HG02759 (cell line): ENCODE measurements at regions not wholly inside any gene's neighbourhood (a gene's known extent, or its start where the extent isn't known, plus 50 kb on each side); places are given as distances from the start of the nearest gene placed in this dataset.
"Not testable (repeated sequence)": the region's sequence is repeated elsewhere in the genome, so short reads cannot be mapped to it uniquely, and the experiment has no call there.

Source experiments
- ATAC-seq: cut with Tn5 transposase; IDR thresholded peaks from one replicate; pipeline ENCODE4 v1.9.1; 2021; ENCODE audit warnings: mild to moderate bottlenecking, moderate library complexity; ENCODE audit not compliant: unreplicated experiment

GRCh38 chr18:9009703-9010488 lies 92.6 kb upstream of the NDUFV2 start:
- no peak for ATAC-seq

- ATAC-seq: no peak
Measured at GRCh38 chr18:9011431-9011830, 91.1 kb upstream of the NDUFV2 start.

GRCh38 chr18:9013926-9014373 lies 88.5 kb upstream of the NDUFV2 start:
- ATAC-seq: no peak

GRCh38 chr18:9015689-9016088 lies 86.8 kb upstream of the NDUFV2 start:
- no peak for ATAC-seq

- ATAC-seq: no peak
Measured at GRCh38 chr18:9016633-9017166, 85.8 kb upstream of the NDUFV2 start.

- ATAC-seq: peak; percentile 95
Measured at GRCh38 chr18:9017167-9017904, 85.2 kb upstream of the NDUFV2 start.

GRCh38 chr18:9017905-9018227 lies 84.6 kb upstream of the NDUFV2 start:
- ATAC-seq: no peak

GRCh38 chr18:9019135-9019534 lies 83.4 kb upstream of the NDUFV2 start:
- ATAC-seq: no peak

GRCh38 chr18:9020221-9020620 lies 82.3 kb upstream of the NDUFV2 start:
- no peak for ATAC-seq

- no peak for ATAC-seq
Measured at GRCh38 chr18:9021458-9021857, 81.0 kb upstream of the NDUFV2 start.

GRCh38 chr18:9022397-9023155 lies 79.9 kb upstream of the NDUFV2 start:
- ATAC-seq: no peak

- not testable (repeated sequence) for ATAC-seq
Measured at GRCh38 chr18:9024031-9024646, 78.4 kb upstream of the NDUFV2 start.

- no peak for ATAC-seq
Measured at GRCh38 chr18:9025091-9025838, 77.2 kb upstream of the NDUFV2 start.

GRCh38 chr18:9029131-9029530 lies 73.4 kb upstream of the NDUFV2 start:
- ATAC-seq: no peak

GRCh38 chr18:9032519-9032918 lies 70.0 kb upstream of the NDUFV2 start:
- no peak for ATAC-seq

GRCh38 chr18:9038277-9038871 lies 64.1 kb upstream of the NDUFV2 start:
- ATAC-seq: no peak

- ATAC-seq: no peak
Measured at GRCh38 chr18:9039441-9040071, 62.9 kb upstream of the NDUFV2 start.

GRCh38 chr18:9042766-9043481 lies 59.6 kb upstream of the NDUFV2 start:
- no peak for ATAC-seq

- ATAC-seq: no peak
Measured at GRCh38 chr18:9043581-9043980, 58.9 kb upstream of the NDUFV2 start.
